ENCODE measurements at regions not wholly inside any gene's neighbourhood (a gene's known extent, or its start where the extent isn't known, plus 50 kb on each side); places are given as distances from the start of the nearest gene placed in this dataset.
A peak's percentile ranks its signal among the peaks of the same experiment; 100 is the strongest.

- no peak for DNase-seq (ENCODE audit: low read depth in 1 of 2, low spot score in 1 of 2)
- no peaks in the 10 kb centered on the region for H3K27me3 ChIP-seq (ENCODE audit: insufficient read depth, poor library complexity, severe bottlenecking)
- TF ChIP-seq POLR2AphosphoS5 (IDR thresholded peaks at IDR 0.05; ENCODE audit: low read depth) = no peak
- no peak for TF ChIP-seq REST (IDR thresholded peaks at IDR 0.05; ENCODE audit: insufficient replicate concordance, low read depth)
- TF ChIP-seq SPI1 (IDR thresholded peaks at IDR 0.05; ENCODE audit: borderline replicate concordance, low read depth) = no peak
- no peak for TF ChIP-seq GABPA (IDR thresholded peaks at IDR 0.05; ENCODE audit: low read depth)
- TF ChIP-seq CTCF (IDR thresholded peaks at IDR 0.05; ENCODE audit: insufficient read depth, low read length) = no peak
- H3K4me3 ChIP-seq (replicated peaks; ENCODE audit: insufficient read depth, low read length) = no peak overlapping the region
- H3K27ac ChIP-seq (replicated peaks) = no peak overlapping the region
Measured at GRCh38 chr3:167880183-167880582, 144.7 kb downstream of the SERPINI1 start.

- TF ChIP-seq POLR2AphosphoS5 (IDR thresholded peaks at IDR 0.05; ENCODE audit: low read depth) (no peak), SPI1 (IDR thresholded peaks at IDR 0.05; ENCODE audit: borderline replicate concordance, low read depth) (peak; percentile 48; the same call in 1 of the 2 replicates)
- no peak overlapping the region for H3K27ac ChIP-seq (replicated peaks)
- DNase-seq (ENCODE audit: low read depth in 1 of 2, low spot score in 1 of 2) = no peak
- H3K27me3 ChIP-seq (ENCODE audit: insufficient read depth, poor library complexity, severe bottlenecking) = no peaks in the 10 kb centered on the region
- H3K4me3 ChIP-seq (replicated peaks; ENCODE audit: insufficient read depth, low read length) = no peak overlapping the region
Measured at GRCh38 chr3:167876620-167877281, 141.2 kb downstream of the SERPINI1 start.

All from HL-60 (cell line).